CD4-positive, alpha-beta T cell (primary cell): ENCODE measurements at regions not wholly inside any gene's neighbourhood (a gene's known extent, or its start where the extent isn't known, plus 50 kb on each side); places are given as distances from the start of the nearest gene placed in this dataset.

Source experiments
- ATAC-seq: fragments of 200-7000 bp; cut with Tn5 transposase; one replicate; pipeline ENCODE4 v1.10.0; 2022; ENCODE audit warnings: mild to moderate bottlenecking; ENCODE audit not compliant: poor library complexity
- CTCF ChIA-PET: fragments of 350-600 bp; sonication (Branson Sonifier 250); formaldehyde crosslinking; loops from one replicate; lab custom pipeline; 2021; ENCODE audit warnings: antibody characterized with exemption, inconsistent platforms; lab: Charles Lee
- POLR2A ChIA-PET: fragments of 350-600 bp; sonication (Branson Sonifier 250); formaldehyde crosslinking; loops from one replicate; lab custom pipeline; 2021; ENCODE audit warnings: antibody characterized with exemption, inconsistent platforms; lab: Charles Lee
- DNase-seq, 14 experiments: peaks; one replicate each; pipeline ENCODE4 v3.0.0-alpha.2; 2013 to 2020; ENCODE audit warnings: mixed read lengths in 2 of 14
- H3K27ac ChIP-seq, 2 donors: one replicate each; pipeline versions ENCODE4 v1.5.1 to v1.7.0; 2013; ENCODE audit warnings: low read length in 2 of 2, low read depth in 1 of 2, mild to moderate bottlenecking in 1 of 2
- H3K27me3 ChIP-seq, 2 experiments: 1 replicate in 1 of 2; 2 replicates in 1 of 2; pipeline versions ENCODE4 v1.6.1 to v1.7.0; 2013; ENCODE audit warnings: low read length in 2 of 2, control low read depth in 1 of 2, mild to moderate bottlenecking in 1 of 2, moderate library complexity in 1 of 2; ENCODE audit not compliant: insufficient read depth in 2 of 2, control insufficient read depth in 1 of 2
- H3K36me3 ChIP-seq: one replicate; pipeline ENCODE4 v1.6.1; 2013; ENCODE audit warnings: low read length, control low read depth; ENCODE audit not compliant: insufficient read depth
- H3K4me1 ChIP-seq: one replicate; pipeline ENCODE4 v1.6.1; 2013; ENCODE audit warnings: low read length, control low read depth; ENCODE audit not compliant: insufficient read depth
- H3K4me3 ChIP-seq: one replicate; pipeline ENCODE4 v1.5.1; 2013; ENCODE audit warnings: mild to moderate bottlenecking, low read length, moderate library complexity
- H3K9me3 ChIP-seq, 2 experiments: 1 replicate in 1 of 2; 2 replicates in 1 of 2; pipeline versions ENCODE4 v1.6.1 to v1.7.0; 2013; ENCODE audit warnings: low read length in 2 of 2, mild to moderate bottlenecking in 2 of 2, control low read depth in 1 of 2, moderate library complexity in 1 of 2; ENCODE audit not compliant: control insufficient read depth in 1 of 2, insufficient read depth in 1 of 2
- H3K27ac Mint-ChIP-seq: one replicate; pipeline ENCODE4 v1.8.0; 2020; ENCODE audit warnings: mixed read lengths
- H3K27me3 Mint-ChIP-seq: one replicate; pipeline ENCODE4 v1.8.0; 2021; ENCODE audit warnings: mixed read lengths
- H3K36me3 Mint-ChIP-seq: one replicate; pipeline ENCODE4 v1.8.0; 2021; ENCODE audit warnings: low read depth, mixed read lengths
- H3K4me1 Mint-ChIP-seq: one replicate; pipeline ENCODE4 v1.8.0; 2021; ENCODE audit warnings: low read depth, mixed read lengths
- H3K4me3 Mint-ChIP-seq: one replicate; pipeline ENCODE4 v1.8.0; 2020; ENCODE audit warnings: mild to moderate bottlenecking, mixed read lengths
- H3K9me3 Mint-ChIP-seq: one replicate; pipeline ENCODE4 v1.8.0; 2020; ENCODE audit warnings: mixed read lengths
- CTCF ChIP-seq: fragments of 200-600 bp; IDR thresholded peaks from one replicate; pipeline ENCODE4 v1.8.0; 2022; ENCODE audit warnings: antibody characterized with exemption, mild to moderate bottlenecking
- intact Hi-C, 2 experiments: fragments of 100-400 bp; cut with DNase I in 1 of 2; cut with micrococcal nuclease in 1 of 2; formaldehyde crosslinking; loops; one replicate each; pipeline versions ENCODE4 v1.15.1 to v1.9.0; 2023 to 2025; cut with DNase I, micrococcal nuclease

DNA sequence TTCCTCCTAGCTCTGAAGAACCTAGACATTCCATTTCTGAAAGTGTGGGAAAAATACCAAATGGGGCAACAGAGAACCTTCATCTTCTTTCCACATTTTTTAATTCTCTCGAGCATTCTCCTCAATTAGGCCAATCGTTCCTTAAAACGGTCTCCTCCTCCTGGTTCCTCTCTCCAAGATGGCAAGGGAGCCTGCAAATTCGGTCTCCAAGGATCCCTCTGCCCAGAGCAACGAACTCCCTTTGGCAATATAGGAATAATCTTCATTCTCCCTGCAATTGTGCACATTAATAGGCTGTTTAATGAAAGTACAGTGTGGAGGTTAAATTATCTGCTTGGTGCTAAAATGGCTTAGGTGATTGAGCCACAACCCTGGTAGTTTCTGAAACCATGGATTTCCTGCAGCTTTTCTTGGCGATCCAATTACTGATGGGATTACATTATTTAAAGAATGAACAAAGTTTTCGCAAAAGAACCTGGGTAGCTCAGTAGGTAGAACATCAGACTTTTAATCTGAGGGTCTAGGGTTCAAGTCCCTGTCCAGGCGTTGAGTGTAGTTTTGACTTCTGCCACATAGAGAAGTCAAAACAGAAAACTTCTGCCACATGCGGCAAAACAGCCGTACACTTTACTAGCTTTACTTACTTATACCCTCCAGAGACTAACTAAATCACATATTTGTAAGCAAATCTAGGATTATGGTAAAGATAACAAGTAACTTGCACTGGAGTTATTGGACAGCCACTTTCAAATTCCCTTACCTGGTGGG, 102.9 kb upstream of the ZNF184 start:
- H3K4me3 ChIP-seq: no peak overlapping the region
- intact Hi-C loops: no loop called here
- no peaks in the 10 kb centered on the region for H3K36me3 ChIP-seq
- no peaks in the 10 kb centered on the region for H3K9me3 Mint-ChIP-seq
- ATAC-seq (no peak), DNase-seq (no peak)
- ChIA-PET POLR2A (no interaction called here), CTCF (no interaction called here)
- H3K9me3 ChIP-seq: no peaks in the 10 kb centered on the region
- H3K27ac Mint-ChIP-seq: no peak overlapping the region
- no peak for TF ChIP-seq CTCF
- H3K4me1 Mint-ChIP-seq: no peaks in the 10 kb centered on the region
- no peak overlapping the region for H3K27ac ChIP-seq
- H3K27me3 ChIP-seq: peaks cover 5 to 41% of the 10 kb centered on the region in 2 experiments
- no peaks in the 10 kb centered on the region for H3K36me3 Mint-ChIP-seq
- H3K4me3 Mint-ChIP-seq: no peak overlapping the region
- H3K4me1 ChIP-seq: no peaks in the 10 kb centered on the region
- H3K27me3 Mint-ChIP-seq: peaks cover 79% of the 10 kb centered on the region

GRCh38 chr6:27568226-27568897, 95.5 kb upstream of the ZNF184 start:
- TF ChIP-seq CTCF: no peak
- Mint-ChIP-seq H3K4me3 (no peak overlapping the region), H3K36me3 (no peaks in the 10 kb centered on the region), H3K4me1 (peaks cover 12% of the 10 kb centered on the region), H3K27me3 (peaks cover 82% of the 10 kb centered on the region), H3K9me3 (no peaks in the 10 kb centered on the region), H3K27ac (no peak overlapping the region)
- no peaks in the 10 kb centered on the region for H3K36me3 ChIP-seq
- ATAC-seq (no peak), DNase-seq (no peak)
- no peak overlapping the region for H3K27ac ChIP-seq
- H3K27me3 ChIP-seq: peaks cover 46 to 51% of the 10 kb centered on the region in 2 experiments
- peaks cover 0 to 10% of the 10 kb centered on the region in 2 experiments for H3K9me3 ChIP-seq
- CTCF ChIA-PET: no interaction called here
- POLR2A ChIA-PET: no interaction called here
- H3K4me1 ChIP-seq: peaks cover 8% of the 10 kb centered on the region
- no peak overlapping the region for H3K4me3 ChIP-seq
- intact Hi-C loops: no loop called here

GRCh38 chr6:27565839-27566779, 93.2 kb upstream of the ZNF184 start:
- peaks cover 2% of the 10 kb centered on the region for H3K9me3 Mint-ChIP-seq
- peaks cover 67 to 72% of the 10 kb centered on the region in 2 experiments for H3K27me3 ChIP-seq
- H3K4me3 Mint-ChIP-seq: no peak overlapping the region
- H3K27me3 Mint-ChIP-seq: peaks cover 83% of the 10 kb centered on the region
- H3K4me3 ChIP-seq: no peak overlapping the region
- no peak for ATAC-seq
- peaks cover 0 to 18% of the 10 kb centered on the region in 2 experiments for H3K9me3 ChIP-seq
- no peak for TF ChIP-seq CTCF
- intact Hi-C loops: no loop called here
- H3K4me1 Mint-ChIP-seq: peaks cover 12% of the 10 kb centered on the region
- no peak overlapping the region for H3K27ac Mint-ChIP-seq
- H3K4me1 ChIP-seq: peaks cover 8% of the 10 kb centered on the region
- no peak overlapping the region for H3K27ac ChIP-seq
- ChIA-PET POLR2A (no interaction called here), CTCF (no interaction called here)
- H3K36me3 Mint-ChIP-seq: no peaks in the 10 kb centered on the region
- DNase-seq: no peak
- H3K36me3 ChIP-seq: no peaks in the 10 kb centered on the region
